OCI-LY3 (cell line): ENCODE measurements at regions not wholly inside any gene's neighbourhood (a gene's known extent, or its start where the extent isn't known, plus 50 kb on each side); places are given as distances from the start of the nearest gene placed in this dataset.

Source experiments
- CTCF ChIP-seq: fragments of 200-600, 300-600 bp; sonication (generic); IDR thresholded peaks from 2 replicates; pipeline ENCODE4 v1.5.1; 2014; ENCODE audit warnings: antibody characterized with exemption, low read length, low read depth
- EZH2phosphoT487 ChIP-seq: fragments of 200-600 bp; shearing (Covaris generic); IDR thresholded peaks from 2 replicates; pipeline ENCODE4 v1.6.1; 2018; ENCODE audit warnings: antibody characterized with exemption, mixed run types, low read depth

- TF ChIP-seq CTCF = no peak
- no peak for TF ChIP-seq EZH2phosphoT487
Observed at GRCh38 chr2:175430236-175430635, 248.7 kb upstream of the ATP5MC3 start.
